ENCODE measurements at regions not wholly inside any gene's neighbourhood (a gene's known extent, or its start where the extent isn't known, plus 50 kb on each side); places are given as distances from the start of the nearest gene placed in this dataset.
"Not testable (repeated sequence)": the region's sequence is repeated elsewhere in the genome, so short reads cannot be mapped to it uniquely, and the experiment has no call there.

GRCh38 chr9:119712325-119712724, 343.1 kb upstream of the BRINP1 start:
- DNase-seq: no peak

GRCh38 chr9:119709431-119709830, 340.2 kb upstream of the BRINP1 start:
- no peak for DNase-seq

DNA sequence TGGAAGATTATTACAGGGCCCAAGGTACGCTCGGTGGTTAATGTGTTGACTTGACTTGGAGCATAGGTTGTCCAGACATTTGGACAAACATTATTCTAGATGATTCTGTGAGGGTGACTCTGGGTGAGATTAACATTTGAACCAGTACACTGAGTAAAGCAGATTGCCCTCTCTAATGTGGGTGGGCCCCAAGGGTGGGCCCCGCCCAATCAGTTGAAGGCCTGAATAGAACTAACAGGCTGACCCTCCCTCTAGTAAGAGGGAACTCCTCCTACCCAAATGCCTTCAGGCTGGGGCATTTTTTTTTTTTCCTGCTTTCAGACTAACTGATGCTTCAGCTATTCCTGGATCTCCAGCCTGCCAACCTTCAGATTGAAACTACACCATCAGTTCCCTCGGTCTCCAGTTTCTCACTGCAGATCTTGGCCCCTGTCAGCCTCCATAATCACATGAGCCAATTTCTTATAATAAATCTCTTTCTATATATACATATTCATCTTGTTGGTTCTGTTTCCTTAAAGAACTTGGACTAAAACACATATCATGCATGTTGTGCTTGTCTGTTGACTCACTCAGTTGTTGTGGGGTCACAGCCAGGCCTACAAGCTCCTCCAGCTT, 338.1 kb upstream of the BRINP1 start:
- no peak for DNase-seq

GRCh38 chr9:119701651-119702050, 332.4 kb upstream of the BRINP1 start:
- DNase-seq: no peak

DNA sequence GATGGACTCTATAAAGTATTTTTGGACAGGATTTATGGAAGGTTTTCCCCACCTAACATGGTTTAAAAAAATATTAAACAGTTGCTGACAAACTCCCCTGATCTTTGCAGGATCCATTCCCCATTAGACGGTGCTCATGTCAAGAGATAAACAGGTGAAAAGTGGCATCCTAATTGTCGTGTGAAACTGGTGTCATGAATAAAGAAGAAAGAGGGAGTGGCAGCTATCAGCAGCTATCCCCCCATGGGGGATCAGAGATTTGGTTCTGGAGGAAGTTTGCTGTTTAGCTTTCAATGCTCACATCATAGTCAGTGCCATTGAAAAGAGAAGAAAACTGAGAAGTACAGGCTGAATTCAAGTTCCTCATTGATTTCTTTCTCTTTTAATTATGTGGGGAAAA, 329.3 kb upstream of the BRINP1 start:
- no peak for DNase-seq

DNA sequence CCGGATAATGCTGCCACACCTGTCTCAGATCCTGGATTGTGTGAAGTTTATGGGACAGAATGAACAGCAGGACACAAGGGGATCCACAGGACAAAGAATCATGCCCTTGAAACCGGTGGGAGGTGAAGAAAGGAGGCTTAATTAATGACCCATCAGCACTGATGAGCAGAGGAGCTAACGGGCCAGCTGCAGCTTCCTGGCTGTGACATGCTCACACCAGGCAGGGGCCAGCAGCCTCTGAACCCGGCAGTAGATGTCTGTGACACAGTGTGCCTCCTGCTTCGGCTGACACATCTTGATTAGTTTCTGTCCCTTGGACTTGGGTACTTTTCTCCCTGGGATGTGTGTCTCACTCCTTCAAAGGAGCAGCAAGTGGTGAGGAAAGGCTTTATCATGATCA, 328.8 kb upstream of the BRINP1 start:
- DNase-seq: no peak

- no peak for DNase-seq
Observed at GRCh38 chr9:119689879-119690278, 320.6 kb upstream of the BRINP1 start.

- no peak for DNase-seq
Observed at GRCh38 chr9:119688547-119688946, 319.3 kb upstream of the BRINP1 start.

- no peak for DNase-seq
Observed at GRCh38 chr9:119677811-119678505, 308.7 kb upstream of the BRINP1 start.

DNA sequence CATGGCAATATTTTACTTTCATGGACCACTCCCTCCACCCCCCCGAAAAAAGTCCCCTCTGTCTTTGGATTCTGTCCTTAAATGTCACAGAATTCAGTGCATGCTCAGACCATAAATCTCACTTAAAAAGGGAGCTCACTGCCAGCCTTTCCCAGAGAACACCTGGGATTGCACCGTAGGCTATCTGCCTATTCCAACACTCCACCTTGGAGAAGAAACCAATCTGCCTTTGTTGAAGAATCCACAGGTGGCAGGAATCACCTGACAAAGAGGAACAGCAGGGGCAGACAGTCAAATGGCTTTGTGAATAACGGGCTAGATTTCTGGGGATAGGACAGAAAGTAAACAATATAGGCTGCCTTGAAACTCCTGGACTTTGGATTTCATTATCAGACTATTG, 306.7 kb upstream of the BRINP1 start:
- DNase-seq: no peak

- DNase-seq: not testable (repeated sequence)
Observed at GRCh38 chr9:119672763-119673162, 303.5 kb upstream of the BRINP1 start.

- DNase-seq: no peak
Observed at GRCh38 chr9:119667916-119668315, 298.7 kb upstream of the BRINP1 start.

DNA sequence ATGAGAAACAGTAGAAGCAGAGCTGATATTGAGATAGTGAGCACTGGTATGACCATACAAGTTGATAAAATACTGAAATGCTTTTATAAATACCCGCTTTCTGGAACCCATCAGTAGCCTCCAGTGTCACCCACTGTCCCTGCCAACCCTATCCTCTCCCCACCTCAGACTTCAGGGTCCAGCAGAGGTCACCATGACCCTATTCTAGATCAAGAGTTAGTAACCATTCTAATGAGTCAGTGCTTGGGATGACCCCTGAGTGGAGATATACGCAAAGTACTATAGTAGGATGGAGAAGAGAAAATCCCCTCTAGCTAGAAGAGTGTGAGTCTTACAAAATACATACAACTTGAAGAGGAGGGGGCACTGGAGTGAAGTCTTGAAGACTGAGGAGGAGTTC, 297.9 kb upstream of the BRINP1 start:
- DNase-seq: no peak

GRCh38 chr9:119662329-119662728, 293.1 kb upstream of the BRINP1 start:
- DNase-seq: no peak

DNA sequence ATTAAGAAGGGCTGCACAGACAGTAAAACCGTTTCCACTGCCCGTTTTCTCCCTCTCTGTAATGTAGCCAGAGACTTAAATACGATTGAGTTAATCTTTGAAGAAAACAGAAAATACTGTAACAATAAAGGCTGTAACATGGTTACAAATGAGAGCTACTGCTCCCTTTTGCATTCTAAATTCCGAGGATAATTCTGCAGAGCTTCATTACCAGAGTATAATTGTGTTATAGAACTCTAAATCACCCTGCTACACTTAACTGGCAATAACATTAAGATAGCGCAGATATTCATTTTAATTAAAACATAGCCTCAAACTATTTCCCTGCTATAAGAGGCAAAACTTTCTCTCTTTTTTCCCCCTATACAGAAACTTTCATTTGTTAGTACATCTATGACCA, 283.7 kb upstream of the BRINP1 start:
- no peak for DNase-seq

- no peak for DNase-seq
Observed at GRCh38 chr9:119649205-119649604, 280.0 kb upstream of the BRINP1 start.

- DNase-seq: no peak
Observed at GRCh38 chr9:119639287-119639955, 270.2 kb upstream of the BRINP1 start.

DNA sequence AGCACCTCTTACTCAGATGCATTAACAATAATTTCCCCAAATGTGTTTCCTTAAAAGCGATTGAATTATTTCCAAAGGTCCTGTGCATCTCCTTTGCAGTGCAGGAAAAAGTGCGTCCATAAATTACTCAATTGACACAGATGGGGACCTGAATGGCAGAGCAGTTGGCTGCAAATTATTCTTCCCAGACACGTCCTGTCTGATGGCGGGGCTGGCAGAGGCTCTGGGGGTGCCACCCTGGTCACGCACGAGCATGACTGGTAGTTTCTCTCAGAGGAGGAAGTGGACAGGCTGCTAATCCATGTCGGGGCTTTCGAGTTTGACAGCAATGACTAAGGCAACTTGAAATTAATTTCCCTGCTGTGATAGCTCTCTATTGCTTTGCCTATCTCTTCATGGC, 264.8 kb upstream of the BRINP1 start:
- DNase-seq: no peak

GRCh38 chr9:119611565-119611964, 242.3 kb upstream of the BRINP1 start:
- no peak for DNase-seq

DNA sequence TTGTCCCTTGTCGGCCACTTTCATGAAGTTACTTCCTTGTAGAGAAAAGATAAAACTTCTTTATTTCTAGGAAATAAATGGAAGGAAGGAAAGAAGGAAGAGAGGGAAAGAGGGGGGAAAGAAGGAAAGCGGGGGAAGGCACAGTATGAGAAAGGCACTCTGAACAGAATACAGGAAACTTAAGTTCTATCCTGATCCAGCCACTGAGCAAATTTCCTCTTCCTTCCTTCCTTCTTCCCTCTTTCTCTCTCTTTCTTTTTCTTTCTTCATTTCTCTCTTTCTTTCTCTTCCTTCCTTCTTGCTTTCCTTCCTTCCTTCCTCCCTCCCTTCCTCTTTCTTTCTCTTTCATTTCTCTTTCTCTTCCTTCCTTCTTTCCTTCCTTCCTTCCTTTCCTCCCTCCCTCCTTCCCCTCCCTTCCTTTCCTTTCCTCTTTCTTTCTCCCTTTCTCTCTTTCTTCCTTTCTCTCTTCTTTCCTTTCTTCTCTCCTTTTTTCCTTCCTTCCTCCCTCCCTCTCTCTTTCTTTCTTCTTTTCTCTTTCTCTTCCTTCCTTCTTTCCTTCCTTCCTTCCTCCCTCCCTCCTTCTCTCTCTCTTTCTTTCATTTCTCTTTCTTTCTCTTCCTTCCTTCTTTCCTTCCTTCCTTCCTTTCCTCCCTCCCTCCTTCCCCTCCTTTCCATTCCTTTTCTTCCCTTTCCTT, 240.2 kb upstream of the BRINP1 start:
- no peak for DNase-seq

DNA sequence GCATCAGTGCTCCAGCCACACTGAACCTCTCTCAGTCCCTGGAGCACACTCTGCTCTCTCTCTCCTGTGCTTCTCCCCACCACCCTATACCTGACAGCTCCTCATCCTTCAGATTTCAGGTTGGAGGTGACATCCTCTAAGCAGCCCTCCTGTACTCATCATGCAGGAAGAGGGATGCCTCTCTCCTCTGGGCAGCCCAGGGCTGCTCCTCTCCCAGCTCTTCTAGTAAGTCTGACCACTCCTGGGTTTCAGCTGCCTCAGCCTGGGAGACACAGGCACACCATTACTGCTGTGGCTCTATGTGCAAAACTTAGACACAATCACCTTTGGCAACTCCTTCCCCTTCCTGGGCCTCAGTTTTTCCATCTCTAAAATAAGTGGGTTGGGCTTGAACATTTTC, 232.4 kb upstream of the BRINP1 start:
- DNase-seq: no peak

DNA sequence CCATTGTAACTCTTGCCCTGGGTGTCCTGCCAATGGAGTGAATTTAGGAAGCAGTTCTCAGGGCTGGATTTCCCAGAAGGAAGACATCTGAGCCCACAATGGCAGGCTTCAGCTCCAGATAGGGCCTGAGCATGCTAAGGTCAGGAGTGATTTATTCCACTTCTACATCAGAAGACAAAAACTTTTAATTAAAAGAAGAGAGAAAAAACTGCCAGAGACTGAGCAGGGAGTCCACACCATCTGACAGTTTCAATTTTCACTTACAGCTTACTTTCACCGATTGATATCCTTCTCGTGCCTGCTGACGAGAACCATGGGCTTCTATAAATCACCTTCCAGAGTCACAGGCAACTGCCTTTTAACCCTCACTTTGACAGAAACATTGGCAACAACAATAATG, 228.3 kb upstream of the BRINP1 start:
- no peak for DNase-seq

GRCh38 chr9:119596703-119597102, 227.5 kb upstream of the BRINP1 start:
- DNase-seq: no peak

All from SHP77 treated with DMSO at 0.1 percent for 48 hours (cell line).